Activated CD8-positive, alpha-beta T cell treated with anti-CD3 and anti-CD28 coated beads for 36 hours (primary cell): ENCODE measurements at regions not wholly inside any gene's neighbourhood (a gene's known extent, or its start where the extent isn't known, plus 50 kb on each side); places are given as distances from the start of the nearest gene placed in this dataset.

Source experiments
- ATAC-seq: fragments of 200-7000 bp; cut with Tn5 transposase; one replicate; pipeline ENCODE4 v1.10.0; 2021; ENCODE audit warnings: mild to moderate bottlenecking, moderate library complexity
- CTCF ChIA-PET: fragments of 350-600 bp; sonication (Branson Sonifier 250); formaldehyde crosslinking; loops from one replicate; lab custom pipeline; 2021; ENCODE audit warnings: antibody characterized with exemption; lab: Charles Lee
- POLR2A ChIA-PET: fragments of 350-600 bp; sonication (Branson Sonifier 250); formaldehyde crosslinking; loops from one replicate; lab custom pipeline; 2021; ENCODE audit warnings: antibody characterized with exemption; lab: Charles Lee
- DNase-seq: peaks from one replicate; pipeline ENCODE4 v3.0.0-alpha.2; 2020
- H3K27ac Mint-ChIP-seq: one replicate; pipeline ENCODE4 v1.8.0; 2021; ENCODE audit warnings: mild to moderate bottlenecking, mixed read lengths
- H3K27me3 Mint-ChIP-seq: one replicate; pipeline ENCODE4 v1.8.0; 2021; ENCODE audit warnings: mixed read lengths
- H3K36me3 Mint-ChIP-seq: one replicate; pipeline ENCODE4 v1.8.0; 2021; ENCODE audit warnings: low read depth, mixed read lengths
- H3K4me1 Mint-ChIP-seq: one replicate; pipeline ENCODE4 v1.8.0; 2021; ENCODE audit warnings: low read depth, mixed read lengths
- H3K4me3 Mint-ChIP-seq: one replicate; pipeline ENCODE4 v1.8.0; 2021; ENCODE audit warnings: mild to moderate bottlenecking, moderate library complexity, mixed read lengths
- H3K9me3 Mint-ChIP-seq: one replicate; pipeline ENCODE4 v1.8.0; 2021; ENCODE audit warnings: mixed read lengths
- intact Hi-C: fragments of 100-400 bp; cut with micrococcal nuclease; formaldehyde crosslinking; loops from one replicate; pipeline ENCODE4 v1.10.0; 2022
- TF ChIP-seq, protein P1 (sequence below): fragments of 200-600 bp; IDR thresholded peaks from one replicate; pipeline ENCODE4 v1.8.0; 2022; ENCODE audit warnings: antibody characterized with exemption, mild to moderate bottlenecking

DNA sequence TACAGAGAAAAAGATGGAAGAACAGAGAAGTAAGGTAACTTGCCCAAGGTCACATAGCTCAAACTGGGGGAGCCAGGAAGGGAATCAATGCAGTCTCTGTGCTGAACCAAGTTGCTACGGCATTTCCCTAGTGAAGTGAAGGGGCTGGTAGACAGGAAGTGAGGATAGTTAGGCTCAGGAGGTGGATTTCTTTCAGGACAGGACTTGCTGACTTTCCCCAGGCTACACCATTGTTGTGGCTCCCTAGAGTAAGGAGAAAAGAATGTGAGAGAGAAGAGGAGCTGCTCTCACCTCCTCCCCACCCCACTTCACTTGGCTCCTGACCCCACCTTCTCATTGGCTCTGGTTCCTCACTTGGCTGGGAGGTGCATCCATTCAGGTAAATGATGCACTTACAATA, 316.9 kb downstream of the INHBA start:
- no peaks in the 10 kb centered on the region for H3K36me3 Mint-ChIP-seq
- no peak for ATAC-seq
- intact Hi-C loops: no loop called here
- H3K4me3 Mint-ChIP-seq: no peak overlapping the region
- H3K27me3 Mint-ChIP-seq: no peaks in the 10 kb centered on the region
- DNase-seq: no peak
- H3K27ac Mint-ChIP-seq: no peak overlapping the region
- POLR2A ChIA-PET: no interaction called here
- H3K9me3 Mint-ChIP-seq: peaks cover 3% of the 10 kb centered on the region
- CTCF ChIA-PET: no interaction called here
- TF ChIP-seq, protein P1, sequence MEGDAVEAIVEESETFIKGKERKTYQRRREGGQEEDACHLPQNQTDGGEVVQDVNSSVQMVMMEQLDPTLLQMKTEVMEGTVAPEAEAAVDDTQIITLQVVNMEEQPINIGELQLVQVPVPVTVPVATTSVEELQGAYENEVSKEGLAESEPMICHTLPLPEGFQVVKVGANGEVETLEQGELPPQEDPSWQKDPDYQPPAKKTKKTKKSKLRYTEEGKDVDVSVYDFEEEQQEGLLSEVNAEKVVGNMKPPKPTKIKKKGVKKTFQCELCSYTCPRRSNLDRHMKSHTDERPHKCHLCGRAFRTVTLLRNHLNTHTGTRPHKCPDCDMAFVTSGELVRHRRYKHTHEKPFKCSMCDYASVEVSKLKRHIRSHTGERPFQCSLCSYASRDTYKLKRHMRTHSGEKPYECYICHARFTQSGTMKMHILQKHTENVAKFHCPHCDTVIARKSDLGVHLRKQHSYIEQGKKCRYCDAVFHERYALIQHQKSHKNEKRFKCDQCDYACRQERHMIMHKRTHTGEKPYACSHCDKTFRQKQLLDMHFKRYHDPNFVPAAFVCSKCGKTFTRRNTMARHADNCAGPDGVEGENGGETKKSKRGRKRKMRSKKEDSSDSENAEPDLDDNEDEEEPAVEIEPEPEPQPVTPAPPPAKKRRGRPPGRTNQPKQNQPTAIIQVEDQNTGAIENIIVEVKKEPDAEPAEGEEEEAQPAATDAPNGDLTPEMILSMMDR: no peak
- no peaks in the 10 kb centered on the region for H3K4me1 Mint-ChIP-seq

DNA sequence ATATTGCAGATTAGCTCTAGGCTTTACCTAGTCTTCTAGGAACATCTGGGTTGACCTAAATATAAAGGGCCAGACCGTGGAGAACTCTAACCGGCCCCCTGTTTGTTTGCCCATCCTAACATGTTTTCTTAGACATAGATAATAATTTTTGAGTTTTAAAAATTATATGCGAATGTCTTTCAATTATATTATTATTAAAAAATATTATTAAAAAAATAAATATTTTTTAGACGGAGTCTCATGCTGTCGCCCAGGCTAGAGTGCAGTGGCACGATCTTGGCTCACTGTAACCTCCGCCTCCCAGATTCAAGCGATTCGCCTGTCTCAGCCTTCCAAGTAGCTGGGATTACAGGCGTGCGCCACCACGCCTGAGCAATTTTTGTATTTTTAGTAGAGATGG, 318.5 kb downstream of the INHBA start:
- Mint-ChIP-seq H3K27me3 (no peaks in the 10 kb centered on the region), H3K4me3 (no peak overlapping the region), H3K4me1 (no peaks in the 10 kb centered on the region), H3K36me3 (no peaks in the 10 kb centered on the region), H3K27ac (no peak overlapping the region), H3K9me3 (peaks cover 3% of the 10 kb centered on the region)
- intact Hi-C loops: no loop called here
- POLR2A ChIA-PET: no interaction called here
- TF ChIP-seq, protein P1: no peak
- ATAC-seq: no peak
- CTCF ChIA-PET: no interaction called here
- DNase-seq: no peak

DNA sequence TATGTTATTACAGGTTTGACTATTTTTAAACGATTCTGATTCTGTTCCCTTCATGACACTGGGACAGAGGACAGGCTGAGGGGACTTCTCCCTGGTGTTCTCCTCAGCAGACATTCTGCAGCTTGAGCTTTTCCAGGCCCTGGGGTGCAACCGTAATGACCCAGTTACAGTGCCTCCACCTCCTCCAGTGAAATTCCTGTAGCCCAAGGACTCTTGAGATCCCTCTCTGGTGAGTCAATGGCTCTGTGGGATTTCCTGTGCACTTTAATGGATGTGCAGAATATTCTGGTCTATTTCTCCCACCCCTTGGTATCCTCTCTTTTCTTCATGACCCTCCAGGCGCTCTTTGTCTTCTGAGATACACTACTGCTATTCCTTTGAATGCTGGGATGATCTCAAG, 319.3 kb downstream of the INHBA start:
- no peak overlapping the region for H3K27ac Mint-ChIP-seq
- TF ChIP-seq, protein P1: no peak
- H3K4me3 Mint-ChIP-seq: no peak overlapping the region
- POLR2A ChIA-PET: no interaction called here
- intact Hi-C loops: no loop called here
- CTCF ChIA-PET: no interaction called here
- ATAC-seq (no peak), DNase-seq (no peak)
- H3K36me3 Mint-ChIP-seq: no peaks in the 10 kb centered on the region
- H3K9me3 Mint-ChIP-seq: peaks cover 3% of the 10 kb centered on the region
- no peaks in the 10 kb centered on the region for H3K4me1 Mint-ChIP-seq
- no peaks in the 10 kb centered on the region for H3K27me3 Mint-ChIP-seq

DNA sequence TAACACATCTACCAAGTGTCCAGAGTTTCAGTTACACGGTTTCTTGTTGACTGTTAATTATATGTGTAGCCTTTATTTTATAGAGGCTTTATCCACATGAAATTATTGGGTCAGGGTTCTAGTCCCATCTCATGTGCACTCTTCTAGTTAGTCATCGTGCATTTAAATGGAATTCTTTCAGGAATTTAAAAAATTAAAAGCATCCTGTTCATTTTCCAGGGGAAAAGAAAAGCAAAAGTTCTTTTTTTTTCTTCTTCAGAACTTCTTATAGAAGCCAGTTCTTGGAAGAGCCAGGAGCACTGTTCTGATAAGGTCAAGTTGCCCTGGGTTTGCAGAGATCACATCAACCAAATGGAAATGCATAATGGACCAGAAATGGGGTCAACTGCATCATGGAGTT, 324.7 kb downstream of the INHBA start:
- Mint-ChIP-seq H3K27me3 (no peaks in the 10 kb centered on the region), H3K4me1 (no peaks in the 10 kb centered on the region), H3K36me3 (no peaks in the 10 kb centered on the region), H3K27ac (no peak overlapping the region), H3K4me3 (no peak overlapping the region), H3K9me3 (no peaks in the 10 kb centered on the region)
- ATAC-seq (no peak), DNase-seq (no peak)
- CTCF ChIA-PET: no interaction called here
- intact Hi-C loops: no loop called here
- TF ChIP-seq, protein P1: no peak
- POLR2A ChIA-PET: no interaction called here

DNA sequence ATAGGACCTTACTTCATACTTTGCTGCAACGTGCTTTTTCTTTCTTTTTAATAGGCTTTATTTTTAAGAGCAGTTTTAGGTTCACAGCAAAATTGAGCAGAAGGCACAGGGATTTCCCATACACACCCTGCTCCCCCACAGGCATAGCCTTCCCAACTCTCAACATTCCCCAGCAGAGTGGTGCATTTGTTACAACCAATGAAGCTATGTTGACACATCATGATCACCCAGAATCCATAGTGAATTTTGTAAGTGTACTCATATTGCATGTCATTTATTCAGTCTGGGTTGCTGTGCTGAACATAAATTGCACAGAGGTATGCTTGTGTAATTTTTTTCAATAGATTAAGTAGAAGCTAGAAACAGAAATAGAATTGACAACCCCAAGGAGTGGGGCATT, 327.3 kb downstream of the INHBA start:
- no peak for ATAC-seq
- Mint-ChIP-seq H3K36me3 (no peaks in the 10 kb centered on the region), H3K27ac (no peak overlapping the region), H3K4me1 (no peaks in the 10 kb centered on the region), H3K27me3 (no peaks in the 10 kb centered on the region), H3K4me3 (no peak overlapping the region), H3K9me3 (no peaks in the 10 kb centered on the region)
- TF ChIP-seq, protein P1: no peak
- DNase-seq: no peak
- CTCF ChIA-PET: no interaction called here
- POLR2A ChIA-PET: no interaction called here
- intact Hi-C loops: no loop called here
